ENCODE measurements at regions not wholly inside any gene's neighbourhood (a gene's known extent, or its start where the extent isn't known, plus 50 kb on each side); places are given as distances from the start of the nearest gene placed in this dataset.
"Not testable (repeated sequence)": the region's sequence is repeated elsewhere in the genome, so short reads cannot be mapped to it uniquely, and the experiment has no call there.

DNA sequence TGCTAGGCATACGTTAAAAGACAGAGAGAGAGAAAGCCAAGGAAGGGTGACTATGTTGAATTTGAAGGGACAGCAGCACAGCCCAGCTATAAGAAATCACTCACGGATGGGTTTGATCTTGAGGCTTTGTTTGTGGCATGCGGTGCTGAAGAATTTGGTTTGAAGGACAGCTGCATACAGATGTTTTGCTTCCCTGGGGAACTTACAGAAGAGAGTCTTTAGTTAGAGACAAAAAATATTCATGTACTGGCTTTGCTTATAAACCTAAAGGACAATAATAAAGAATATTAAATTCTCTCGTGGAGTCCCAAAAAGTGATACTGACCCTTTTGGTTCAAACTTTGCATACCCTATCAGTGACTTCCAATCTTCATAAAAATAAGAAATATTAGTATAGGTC, 491.4 kb downstream of the NEBL start:
- Mint-ChIP-seq H3K27ac (no peak overlapping the region), H3K4me1 (ENCODE audit: low read depth) (no peaks in the 10 kb centered on the region), H3K9me3 (peaks cover 10% of the 10 kb centered on the region), H3K4me3 (no peak overlapping the region), H3K27me3 (ENCODE audit: low read depth) (no peaks in the 10 kb centered on the region), H3K36me3 (ENCODE audit: low read depth) (no peaks in the 10 kb centered on the region)

GRCh38 chr10:20405050-20405449, 492.1 kb downstream of the NEBL start:
- Mint-ChIP-seq H3K27ac (no peak overlapping the region), H3K4me3 (no peak overlapping the region), H3K27me3 (ENCODE audit: low read depth) (no peaks in the 10 kb centered on the region), H3K9me3 (peaks cover 9% of the 10 kb centered on the region), H3K4me1 (ENCODE audit: low read depth) (no peaks in the 10 kb centered on the region), H3K36me3 (ENCODE audit: low read depth) (no peaks in the 10 kb centered on the region)

- Mint-ChIP-seq H3K27me3 (ENCODE audit: low read depth) (no peaks in the 10 kb centered on the region), H3K27ac (no peak overlapping the region), H3K36me3 (ENCODE audit: low read depth) (no peaks in the 10 kb centered on the region), H3K4me1 (ENCODE audit: low read depth) (no peaks in the 10 kb centered on the region), H3K4me3 (no peak overlapping the region), H3K9me3 (peaks cover 16% of the 10 kb centered on the region)
These were observed 497.3 kb downstream of the NEBL start for GRCh38 chr10:20399772-20400171.

GRCh38 chr10:20396701-20397100, 500.4 kb downstream of the NEBL start:
- Mint-ChIP-seq H3K27me3 (ENCODE audit: low read depth) (no peaks in the 10 kb centered on the region), H3K4me3 (no peak overlapping the region), H3K36me3 (ENCODE audit: low read depth) (no peaks in the 10 kb centered on the region), H3K4me1 (ENCODE audit: low read depth) (no peaks in the 10 kb centered on the region), H3K27ac (no peak overlapping the region), H3K9me3 (peaks cover 29% of the 10 kb centered on the region)

DNA sequence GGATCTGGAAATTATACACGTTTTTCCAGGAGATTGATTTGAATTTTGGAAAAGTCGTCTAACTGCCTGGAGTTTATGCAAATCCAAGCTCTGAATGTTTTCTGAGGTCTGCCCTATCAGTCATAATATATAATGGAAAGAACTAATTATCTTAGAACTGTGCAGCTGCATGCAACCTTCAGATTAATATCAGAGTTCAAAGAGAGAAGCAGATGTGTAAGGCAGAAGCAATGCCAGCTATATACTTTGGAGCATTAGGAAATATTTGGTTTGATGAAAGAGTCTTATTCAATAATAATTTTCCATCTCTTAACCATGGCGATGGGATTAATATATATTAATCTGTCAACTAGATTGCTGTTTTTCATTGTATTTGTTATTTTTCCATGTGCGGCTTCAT, 500.9 kb downstream of the NEBL start:
- Mint-ChIP-seq H3K4me1 (ENCODE audit: low read depth) (no peaks in the 10 kb centered on the region), H3K27me3 (ENCODE audit: low read depth) (no peaks in the 10 kb centered on the region), H3K9me3 (peaks cover 29% of the 10 kb centered on the region), H3K27ac (no peak overlapping the region), H3K4me3 (no peak overlapping the region), H3K36me3 (ENCODE audit: low read depth) (no peaks in the 10 kb centered on the region)

DNA sequence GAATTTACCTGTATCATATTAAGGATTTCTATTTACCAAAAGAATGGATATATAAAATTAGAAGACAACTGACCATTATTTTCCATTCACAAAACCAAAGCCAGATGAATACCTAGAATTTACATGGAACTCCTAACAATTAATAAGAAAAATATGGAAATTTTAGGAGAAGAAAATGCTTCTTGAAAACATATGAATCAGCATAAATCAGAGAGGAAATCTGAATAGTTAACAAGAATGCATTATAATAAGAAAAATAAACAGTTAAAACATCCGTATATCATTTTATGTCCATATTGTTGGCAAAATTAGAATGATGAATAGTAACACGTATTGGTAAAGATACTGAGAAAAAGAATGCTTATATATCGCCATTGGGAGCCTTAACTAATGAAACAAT, 505.5 kb downstream of the NEBL start:
- no peak overlapping the region for H3K4me3 Mint-ChIP-seq
- H3K27ac Mint-ChIP-seq = no peak overlapping the region
- no peaks in the 10 kb centered on the region for H3K4me1 Mint-ChIP-seq (ENCODE audit: low read depth)
- H3K36me3 Mint-ChIP-seq (ENCODE audit: low read depth) = no peaks in the 10 kb centered on the region
- H3K27me3 Mint-ChIP-seq (ENCODE audit: low read depth) = no peaks in the 10 kb centered on the region
- H3K9me3 Mint-ChIP-seq = peaks cover 21% of the 10 kb centered on the region

- H3K27ac Mint-ChIP-seq = no peak overlapping the region
These were observed 515.4 kb downstream of the NEBL start for GRCh38 chr10:20381761-20382160.

DNA sequence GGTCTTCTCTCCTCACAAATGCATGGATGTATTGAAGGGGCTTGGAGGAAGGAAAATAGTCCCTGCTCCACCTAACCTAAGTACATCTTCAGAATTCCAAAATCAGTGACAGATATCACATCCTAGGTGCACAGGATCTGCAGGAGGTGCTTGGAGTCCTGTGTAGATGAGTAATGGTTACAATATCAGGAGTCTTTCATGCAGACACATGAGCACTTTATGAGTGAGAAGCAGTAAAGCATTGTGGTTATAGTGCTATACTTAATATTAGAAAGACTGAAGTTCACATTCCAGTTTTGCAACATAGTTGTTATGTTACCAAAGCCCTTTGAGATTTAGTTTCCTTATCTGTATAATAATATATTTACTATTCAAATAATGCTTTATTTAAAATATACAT, 516.7 kb downstream of the NEBL start:
- H3K4me1 Mint-ChIP-seq (ENCODE audit: low read depth) = no peaks in the 10 kb centered on the region
- peaks cover 14% of the 10 kb centered on the region for H3K9me3 Mint-ChIP-seq
- no peak overlapping the region for H3K27ac Mint-ChIP-seq
- H3K36me3 Mint-ChIP-seq (ENCODE audit: low read depth) = no peaks in the 10 kb centered on the region
- no peaks in the 10 kb centered on the region for H3K27me3 Mint-ChIP-seq (ENCODE audit: low read depth)
- H3K4me3 Mint-ChIP-seq = no peak overlapping the region

More at GRCh38 chr10:20381761-20382160, 515.4 kb downstream of the NEBL start:
- Mint-ChIP-seq H3K27me3 (ENCODE audit: low read depth) (no peaks in the 10 kb centered on the region), H3K4me3 (no peak overlapping the region), H3K4me1 (ENCODE audit: low read depth) (no peaks in the 10 kb centered on the region), H3K36me3 (ENCODE audit: low read depth) (no peaks in the 10 kb centered on the region), H3K9me3 (peaks cover 25% of the 10 kb centered on the region)

GRCh38 chr10:20372748-20373147, 524.4 kb downstream of the NEBL start:
- no peaks in the 10 kb centered on the region for H3K4me1 Mint-ChIP-seq (ENCODE audit: low read depth)
- H3K27me3 Mint-ChIP-seq (ENCODE audit: low read depth) = no peaks in the 10 kb centered on the region
- peaks cover 26% of the 10 kb centered on the region for H3K9me3 Mint-ChIP-seq
- H3K36me3 Mint-ChIP-seq (ENCODE audit: low read depth) = no peaks in the 10 kb centered on the region
- H3K27ac Mint-ChIP-seq = no peak overlapping the region
- H3K4me3 Mint-ChIP-seq = no peak overlapping the region

GRCh38 chr10:20370977-20371533, 526.1 kb downstream of the NEBL start:
- peaks cover 42% of the 10 kb centered on the region for H3K9me3 Mint-ChIP-seq
- not testable (repeated sequence) for H3K27me3 Mint-ChIP-seq (ENCODE audit: low read depth); H3K4me3 Mint-ChIP-seq; H3K36me3 Mint-ChIP-seq (ENCODE audit: low read depth); H3K27ac Mint-ChIP-seq; H3K4me1 Mint-ChIP-seq (ENCODE audit: low read depth)

DNA sequence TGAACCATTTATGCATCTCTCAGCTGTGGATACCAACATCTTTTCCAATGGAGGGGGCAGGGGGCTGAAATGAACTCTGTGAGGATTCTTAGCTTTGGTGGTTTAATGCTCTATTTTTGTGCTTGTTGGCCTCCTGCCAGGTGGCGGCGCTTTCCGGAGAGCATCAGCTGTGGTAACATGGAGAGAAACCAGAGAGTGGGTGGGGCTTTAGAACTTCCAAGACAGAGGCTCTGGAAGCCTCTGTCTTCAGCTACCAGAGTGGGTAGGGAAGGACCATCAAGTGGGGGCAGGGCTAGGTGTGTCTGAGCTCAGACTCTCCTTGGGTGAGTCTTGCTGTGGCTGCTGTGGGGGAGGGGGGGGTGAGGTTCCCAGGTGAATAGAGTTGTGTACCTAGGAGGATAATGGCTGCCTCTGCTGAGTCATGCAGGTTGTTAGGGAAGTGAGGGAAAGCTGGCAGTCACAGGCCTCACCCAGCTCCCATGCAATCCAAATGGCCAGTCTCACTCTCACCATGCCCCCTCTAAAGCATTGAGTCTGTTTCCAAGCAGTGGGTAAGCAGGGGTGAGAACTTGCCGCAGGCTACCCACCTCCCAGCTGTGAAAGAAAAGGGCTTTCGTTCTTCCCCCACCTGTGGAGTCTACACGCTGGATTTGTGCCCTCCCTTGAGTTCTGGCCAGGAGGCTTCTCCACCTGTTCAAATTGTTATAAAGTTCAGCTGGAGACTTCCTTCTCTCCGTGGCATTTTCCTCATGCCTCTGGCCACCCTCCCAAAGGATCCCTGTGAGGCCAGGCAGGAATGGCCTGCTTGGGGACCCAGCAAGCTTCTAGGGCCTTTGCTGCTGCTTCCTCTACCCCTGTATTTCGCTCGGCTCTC, 527.0 kb downstream of the NEBL start:
- no peak overlapping the region for H3K27ac Mint-ChIP-seq
- no peaks in the 10 kb centered on the region for H3K36me3 Mint-ChIP-seq (ENCODE audit: low read depth)
- H3K27me3 Mint-ChIP-seq (ENCODE audit: low read depth) = no peaks in the 10 kb centered on the region

GRCh38 chr10:20363684-20364083, 533.4 kb downstream of the NEBL start:
- H3K27me3 Mint-ChIP-seq (ENCODE audit: low read depth) = no peaks in the 10 kb centered on the region
- no peaks in the 10 kb centered on the region for H3K36me3 Mint-ChIP-seq (ENCODE audit: low read depth)
- no peak overlapping the region for H3K4me3 Mint-ChIP-seq
- peaks cover 40% of the 10 kb centered on the region for H3K9me3 Mint-ChIP-seq
- no peak overlapping the region for H3K27ac Mint-ChIP-seq
- H3K4me1 Mint-ChIP-seq (ENCODE audit: low read depth) = no peaks in the 10 kb centered on the region

More for the DNA sequence above, 527.0 kb downstream of the NEBL start:
- peaks cover 44% of the 10 kb centered on the region for H3K9me3 Mint-ChIP-seq
- no peak overlapping the region for H3K4me3 Mint-ChIP-seq
- no peaks in the 10 kb centered on the region for H3K4me1 Mint-ChIP-seq (ENCODE audit: low read depth)

- Mint-ChIP-seq H3K9me3 (peaks cover 31% of the 10 kb centered on the region), H3K27me3 (ENCODE audit: low read depth) (no peaks in the 10 kb centered on the region), H3K36me3 (ENCODE audit: low read depth) (no peaks in the 10 kb centered on the region), H3K27ac (no peak overlapping the region), H3K4me1 (ENCODE audit: low read depth) (no peaks in the 10 kb centered on the region), H3K4me3 (no peak overlapping the region)
These were observed 539.7 kb downstream of the PLXDC2 start for GRCh38 chr10:20355915-20356314.

DNA sequence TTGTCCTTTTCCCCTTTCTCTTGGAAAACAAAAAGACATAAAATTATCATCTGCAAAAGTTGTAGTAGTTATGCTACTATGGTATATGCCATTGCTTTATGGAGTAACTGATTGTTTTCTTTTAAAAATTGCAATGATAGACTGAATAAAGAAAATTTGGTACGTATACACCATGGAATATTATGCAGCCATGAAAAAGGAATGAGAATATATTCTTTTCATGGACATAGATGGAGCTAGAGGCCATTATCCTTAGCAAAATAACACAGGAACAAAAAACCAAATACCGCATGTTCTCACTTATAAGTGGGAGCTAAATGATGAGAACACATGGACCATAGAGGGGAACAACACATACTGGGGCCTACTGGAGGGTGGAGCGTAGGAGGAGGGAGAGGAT, 538.8 kb downstream of the PLXDC2 start:
- H3K9me3 Mint-ChIP-seq = peaks cover 31% of the 10 kb centered on the region
- no peaks in the 10 kb centered on the region for H3K27me3 Mint-ChIP-seq (ENCODE audit: low read depth)
- H3K36me3 Mint-ChIP-seq (ENCODE audit: low read depth) = no peaks in the 10 kb centered on the region
- H3K27ac Mint-ChIP-seq = no peak overlapping the region
- H3K4me1 Mint-ChIP-seq (ENCODE audit: low read depth) = no peaks in the 10 kb centered on the region
- H3K4me3 Mint-ChIP-seq = no peak overlapping the region

- H3K27ac Mint-ChIP-seq = no peak overlapping the region
- H3K27me3 Mint-ChIP-seq (ENCODE audit: low read depth) = no peaks in the 10 kb centered on the region
- H3K4me1 Mint-ChIP-seq (ENCODE audit: low read depth) = no peaks in the 10 kb centered on the region
- peaks cover 25% of the 10 kb centered on the region for H3K9me3 Mint-ChIP-seq
- H3K36me3 Mint-ChIP-seq (ENCODE audit: low read depth) = no peaks in the 10 kb centered on the region
- no peak overlapping the region for H3K4me3 Mint-ChIP-seq
These were observed 537.9 kb downstream of the PLXDC2 start for GRCh38 chr10:20354166-20354565.
